Subcutaneous abdominal adipose tissue (tissue), 5 donors: ENCODE measurements at regions not wholly inside any gene's neighbourhood (a gene's known extent, or its start where the extent isn't known, plus 50 kb on each side); places are given as distances from the start of the nearest gene placed in this dataset.
"Not testable (repeated sequence)": the region's sequence is repeated elsewhere in the genome, so short reads cannot be mapped to it uniquely, and the experiment has no call there.

Experiments used
- H3K27ac ChIP-seq: one replicate; pipeline ENCODE4 v1.7.0; 2013; ENCODE audit warnings: low read depth, mild to moderate bottlenecking, inconsistent platforms, low read length, moderate library complexity
- H3K27me3 ChIP-seq, 5 donors: one replicate each; pipeline ENCODE4 v1.7.0; 2013; ENCODE audit warnings: low read length in 5 of 5, inconsistent platforms in 1 of 5; ENCODE audit not compliant: control insufficient read depth in 5 of 5, insufficient read depth in 4 of 5
- H3K36me3 ChIP-seq, 5 donors: one replicate each; pipeline ENCODE4 v1.7.0; 2013; ENCODE audit warnings: low read length in 5 of 5; ENCODE audit not compliant: control insufficient read depth in 5 of 5, insufficient read depth in 5 of 5
- H3K4me1 ChIP-seq, 5 donors: one replicate each; pipeline ENCODE4 v1.7.0; 2013; ENCODE audit warnings: low read length in 5 of 5, mild to moderate bottlenecking in 3 of 5, moderate library complexity in 1 of 5; ENCODE audit not compliant: control insufficient read depth in 5 of 5, insufficient read depth in 5 of 5
- H3K4me3 ChIP-seq, 5 donors: one replicate each; pipeline ENCODE4 v1.7.0; 2013; ENCODE audit warnings: low read length in 5 of 5, low read depth in 1 of 5
- H3K9ac ChIP-seq, 5 donors: one replicate each; pipeline ENCODE4 v1.7.0; 2013; ENCODE audit warnings: low read length in 5 of 5, mild to moderate bottlenecking in 4 of 5, moderate library complexity in 3 of 5
- H3K9me3 ChIP-seq, 5 donors: one replicate each; pipeline ENCODE4 v1.7.0; 2013; ENCODE audit warnings: low read length in 5 of 5; ENCODE audit not compliant: control insufficient read depth in 5 of 5
- donor health status: healthy.
- donor health status: healthy.
- donor health status: healthy.
- donor health status: healthy.
- donor health status: healthy.

GRCh38 chr10:22158426-22158825 is 59.4 kb downstream of the EBLN1 start:
- Histone ChIP-seq H3K27me3 (no peaks in the 10 kb centered on the region), H3K4me3 (no peak overlapping the region), H3K27ac (no peak overlapping the region), H3K4me1 (no peaks in the 10 kb centered on the region), H3K9me3 (no peaks in the 10 kb centered on the region), H3K9ac (no peak overlapping the region), H3K36me3 (no peaks in the 10 kb centered on the region)

- Histone ChIP-seq H3K4me1 (no peaks in the 10 kb centered on the region), H3K36me3 (no peaks in the 10 kb centered on the region)
Measured at GRCh38 chr10:22156750-22157149, 61.1 kb downstream of the EBLN1 start.

DNA sequence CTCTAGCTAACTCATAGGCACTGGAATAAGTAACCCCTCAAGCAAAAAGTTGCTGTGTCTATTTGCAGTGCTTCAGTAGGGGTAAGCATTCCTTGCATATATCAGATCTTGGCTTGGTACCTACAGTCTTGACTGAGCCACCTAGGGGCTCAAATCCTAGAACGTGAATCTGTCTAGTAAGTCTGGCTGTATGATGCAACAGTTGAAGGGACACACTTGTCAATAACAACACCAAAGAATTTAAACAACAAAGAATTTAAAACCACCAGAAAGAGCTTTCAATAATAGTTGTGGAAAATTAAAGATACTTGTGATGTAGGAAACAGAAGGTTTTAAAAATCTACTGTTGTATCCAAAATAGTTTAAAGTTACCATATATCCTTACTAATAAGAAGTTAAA is 65.4 kb downstream of the EBLN1 start:
- Histone ChIP-seq H3K9me3 (peaks cover 0 to 10% (median 2%) of the 10 kb centered on the region in 5 donors), H3K4me3 (no peak overlapping the region), H3K27me3 (no peaks in the 10 kb centered on the region), H3K9ac (no peak overlapping the region), H3K36me3 (no peaks in the 10 kb centered on the region), H3K27ac (no peak overlapping the region), H3K4me1 (no peaks in the 10 kb centered on the region)

More at GRCh38 chr10:22156750-22157149, 61.1 kb downstream of the EBLN1 start:
- Histone ChIP-seq H3K9me3 (no peaks in the 10 kb centered on the region), H3K4me3 (no peak overlapping the region), H3K27me3 (no peaks in the 10 kb centered on the region), H3K9ac (no peak overlapping the region), H3K27ac (no peak overlapping the region)

DNA sequence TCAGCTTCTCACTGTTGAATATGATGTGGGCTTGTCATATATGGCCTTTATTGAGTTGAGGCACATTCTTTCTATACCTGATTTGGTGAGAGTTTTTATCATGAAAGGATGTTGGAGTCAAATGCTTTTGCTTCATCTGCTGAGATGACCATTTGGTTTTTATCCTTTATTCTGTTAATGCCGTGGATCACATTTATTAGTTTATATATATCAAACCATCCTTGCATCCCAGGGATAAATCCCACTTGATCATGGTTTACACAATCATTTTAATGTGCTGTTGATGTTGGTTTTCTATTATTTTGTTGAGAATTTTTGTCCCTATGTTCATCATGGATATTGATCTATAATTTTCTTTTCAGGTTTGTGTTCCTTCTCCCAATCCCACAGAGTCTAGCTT is 67.0 kb downstream of the EBLN1 start:
- H3K4me1 ChIP-seq: no peaks in the 10 kb centered on the region
- H3K27me3 ChIP-seq: no peaks in the 10 kb centered on the region
- no peak overlapping the region for H3K27ac ChIP-seq
- peaks cover 0 to 10% (median 5%) of the 10 kb centered on the region in 5 donors for H3K9me3 ChIP-seq
- no peak overlapping the region for H3K4me3 ChIP-seq
- no peaks in the 10 kb centered on the region for H3K36me3 ChIP-seq
- no peak overlapping the region for H3K9ac ChIP-seq

- H3K27me3 ChIP-seq: no peaks in the 10 kb centered on the region
- H3K36me3 ChIP-seq: no peaks in the 10 kb centered on the region
- H3K4me1 ChIP-seq: no peaks in the 10 kb centered on the region
- no peak overlapping the region for H3K4me3 ChIP-seq
- H3K27ac ChIP-seq: no peak overlapping the region
- no peak overlapping the region for H3K9ac ChIP-seq
- H3K9me3 ChIP-seq: peaks cover 0 to 10% (median 5%) of the 10 kb centered on the region in 5 donors
Measured at GRCh38 chr10:22148961-22149360, 68.9 kb downstream of the EBLN1 start.

DNA sequence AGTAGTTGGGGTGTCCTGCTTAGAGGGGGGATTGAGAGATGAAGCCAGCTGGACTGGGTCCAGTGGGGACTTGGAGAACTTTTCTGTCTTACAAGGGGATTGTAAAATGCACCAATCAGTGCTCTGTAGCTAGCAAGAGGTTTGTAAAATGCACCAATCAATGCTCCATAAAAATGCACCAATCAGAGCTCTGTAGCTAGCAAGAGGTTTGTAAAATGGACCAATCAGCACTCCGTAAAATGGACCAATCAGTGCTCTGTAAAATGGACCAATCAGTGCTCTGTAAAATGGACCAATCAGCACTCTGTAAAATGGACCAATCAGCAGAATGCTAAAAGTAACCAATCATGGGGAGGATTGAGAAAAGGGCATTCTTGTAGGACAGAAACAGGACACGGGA is 71.9 kb downstream of the EBLN1 start:
- H3K27me3 ChIP-seq, H3K27ac ChIP-seq, H3K4me1 ChIP-seq, H3K36me3 ChIP-seq, H3K9me3 ChIP-seq, H3K9ac ChIP-seq, H3K4me3 ChIP-seq: not testable (repeated sequence)

GRCh38 chr10:22137542-22137941 is 80.3 kb downstream of the EBLN1 start:
- Histone ChIP-seq H3K27ac (no peak overlapping the region), H3K4me3 (no peak overlapping the region), H3K36me3 (no peaks in the 10 kb centered on the region), H3K9me3 (peaks cover 0 to 3% (median 0%) of the 10 kb centered on the region in 5 donors), H3K27me3 (peaks cover 0 to 3% (median 0%) of the 10 kb centered on the region in 5 donors), H3K4me1 (peaks cover 0 to 11% (median 4%) of the 10 kb centered on the region in 5 donors), H3K9ac (no peak overlapping the region)

DNA sequence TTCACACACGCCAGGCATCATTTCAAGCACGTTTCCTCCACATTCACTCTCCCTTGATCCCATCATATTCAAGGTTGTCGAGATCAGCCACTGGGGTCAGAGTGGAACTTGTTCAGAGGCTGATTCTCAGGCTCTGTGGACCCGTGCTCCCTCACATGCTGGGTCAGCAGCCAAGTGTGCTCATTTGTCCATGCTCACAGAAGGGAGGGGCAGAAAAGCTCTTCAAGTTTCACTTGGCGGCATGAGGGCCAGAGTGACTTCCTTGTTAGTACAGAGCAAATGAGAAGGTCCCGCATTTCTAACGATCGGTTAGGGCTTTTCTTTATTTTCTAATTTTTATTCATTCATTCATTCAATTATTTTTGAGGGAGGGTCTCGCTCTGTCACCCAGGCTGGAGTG is 82.2 kb downstream of the EBLN1 start:
- H3K4me1 ChIP-seq: peaks cover 0 to 11% (median 4%) of the 10 kb centered on the region in 5 donors
- H3K9me3 ChIP-seq: peaks cover 0 to 3% (median 0%) of the 10 kb centered on the region in 5 donors
- H3K27me3 ChIP-seq: peaks cover 0 to 3% (median 0%) of the 10 kb centered on the region in 5 donors
- H3K36me3 ChIP-seq: no peaks in the 10 kb centered on the region
- no peak overlapping the region for H3K4me3 ChIP-seq
- no peak overlapping the region for H3K9ac ChIP-seq
- H3K27ac ChIP-seq: no peak overlapping the region

GRCh38 chr10:22133749-22134624 is 83.8 kb downstream of the EBLN1 start:
- H3K9ac ChIP-seq: no peak overlapping the region

GRCh38 chr10:22130824-22131223 is 87.0 kb downstream of the EBLN1 start:
- H3K27ac ChIP-seq, H3K27me3 ChIP-seq, H3K9ac ChIP-seq, H3K9me3 ChIP-seq, H3K36me3 ChIP-seq, H3K4me3 ChIP-seq, H3K4me1 ChIP-seq: not testable (repeated sequence)

More at GRCh38 chr10:22133749-22134624, 83.8 kb downstream of the EBLN1 start:
- Histone ChIP-seq H3K27me3 (peaks cover 0 to 3% (median 0%) of the 10 kb centered on the region in 5 donors), H3K9me3 (no peaks in the 10 kb centered on the region), H3K36me3 (no peaks in the 10 kb centered on the region), H3K27ac (no peak overlapping the region), H3K4me3 (no peak overlapping the region), H3K4me1 (peaks cover 0 to 11% (median 4%) of the 10 kb centered on the region in 5 donors)
